Ishikawa (cell line): ENCODE measurements at regions not wholly inside any gene's neighbourhood (a gene's known extent, or its start where the extent isn't known, plus 50 kb on each side); places are given as distances from the start of the nearest gene placed in this dataset.

ENCODE experiments used
- CEBPB ChIP-seq: IDR thresholded peaks from 2 replicates; pipeline ENCODE4 v1.6.1; 2012
- CREB1 ChIP-seq: IDR thresholded peaks from 2 replicates; pipeline ENCODE4 v1.6.1; 2012; ENCODE audit warnings: low read depth
- EGR1 ChIP-seq: IDR thresholded peaks from 2 replicates; pipeline ENCODE4 v1.6.1; 2012
- EP300 ChIP-seq: IDR thresholded peaks from 2 replicates; pipeline ENCODE4 v1.6.1; 2012; ENCODE audit warnings: borderline replicate concordance
- FOXM1 ChIP-seq: IDR thresholded peaks from 2 replicates; pipeline ENCODE4 v1.6.1; 2012; ENCODE audit warnings: low read depth, borderline replicate concordance
- NFIC ChIP-seq: IDR thresholded peaks from 2 replicates; pipeline ENCODE4 v1.6.1; 2012
- RAD21 ChIP-seq: IDR thresholded peaks from 2 replicates; pipeline ENCODE4 v1.6.1; 2012; ENCODE audit warnings: low read depth
- TAF1 ChIP-seq: IDR thresholded peaks from 2 replicates; pipeline ENCODE4 v1.6.1; 2012; ENCODE audit warnings: low read depth, mild to moderate bottlenecking
- TCF12 ChIP-seq: IDR thresholded peaks from 2 replicates; pipeline ENCODE4 v1.6.1; 2012; ENCODE audit warnings: low read depth
- TEAD4 ChIP-seq: IDR thresholded peaks from 2 replicates; pipeline ENCODE4 v1.6.1; 2012
- YY1 ChIP-seq: IDR thresholded peaks from 2 replicates; pipeline ENCODE4 v1.6.1; 2012; ENCODE audit warnings: low read depth
- ZBTB7A ChIP-seq: IDR thresholded peaks from 2 replicates; pipeline ENCODE4 v1.6.1; 2012; ENCODE audit warnings: low read depth
- TF ChIP-seq, protein P1 (sequence below): IDR thresholded peaks from 2 replicates; pipeline ENCODE4 v1.6.1; 2012
- TF ChIP-seq, protein P2 (sequence below): IDR thresholded peaks from 2 replicates; pipeline ENCODE4 v1.6.1; 2012
- TF ChIP-seq, protein P3 (sequence below): IDR thresholded peaks from 2 replicates; pipeline ENCODE4 v1.6.1; 2012; ENCODE audit warnings: low read depth, mild to moderate bottlenecking

DNA sequence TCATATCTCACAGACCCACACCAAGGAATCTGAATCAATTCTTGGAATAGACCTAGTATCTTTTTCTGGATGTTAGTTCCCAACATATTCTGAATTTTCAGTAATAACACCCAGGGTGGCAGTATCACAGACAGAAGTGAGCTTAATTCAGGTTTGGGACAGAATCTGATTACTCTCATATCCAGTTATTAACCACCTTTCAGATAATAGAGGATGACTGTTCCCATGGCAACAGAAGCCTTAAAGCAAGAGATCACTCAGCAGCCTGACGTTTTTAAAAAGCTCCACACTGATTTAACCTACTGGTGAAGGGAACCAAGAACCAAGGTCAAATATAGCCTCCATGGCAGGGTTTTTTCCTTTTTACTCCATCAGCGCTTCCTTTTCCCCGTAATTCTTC lies 68.4 kb downstream of the ACTBL2 start:
- TF ChIP-seq FOXM1 (no peak), TEAD4 (no peak), ZBTB7A (no peak), NFIC (no peak), CREB1 (no peak), TCF12 (no peak), TAF1 (no peak), CEBPB (no peak), RAD21 (no peak), EGR1 (no peak), EP300 (no peak), YY1 (no peak)
- TF ChIP-seq, protein P1, sequence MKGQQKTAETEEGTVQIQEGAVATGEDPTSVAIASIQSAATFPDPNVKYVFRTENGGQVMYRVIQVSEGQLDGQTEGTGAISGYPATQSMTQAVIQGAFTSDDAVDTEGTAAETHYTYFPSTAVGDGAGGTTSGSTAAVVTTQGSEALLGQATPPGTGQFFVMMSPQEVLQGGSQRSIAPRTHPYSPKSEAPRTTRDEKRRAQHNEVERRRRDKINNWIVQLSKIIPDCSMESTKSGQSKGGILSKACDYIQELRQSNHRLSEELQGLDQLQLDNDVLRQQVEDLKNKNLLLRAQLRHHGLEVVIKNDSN = no peak
- TF ChIP-seq, protein P2, sequence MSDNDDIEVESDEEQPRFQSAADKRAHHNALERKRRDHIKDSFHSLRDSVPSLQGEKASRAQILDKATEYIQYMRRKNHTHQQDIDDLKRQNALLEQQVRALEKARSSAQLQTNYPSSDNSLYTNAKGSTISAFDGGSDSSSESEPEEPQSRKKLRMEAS = no peak
- TF ChIP-seq, protein P3, sequence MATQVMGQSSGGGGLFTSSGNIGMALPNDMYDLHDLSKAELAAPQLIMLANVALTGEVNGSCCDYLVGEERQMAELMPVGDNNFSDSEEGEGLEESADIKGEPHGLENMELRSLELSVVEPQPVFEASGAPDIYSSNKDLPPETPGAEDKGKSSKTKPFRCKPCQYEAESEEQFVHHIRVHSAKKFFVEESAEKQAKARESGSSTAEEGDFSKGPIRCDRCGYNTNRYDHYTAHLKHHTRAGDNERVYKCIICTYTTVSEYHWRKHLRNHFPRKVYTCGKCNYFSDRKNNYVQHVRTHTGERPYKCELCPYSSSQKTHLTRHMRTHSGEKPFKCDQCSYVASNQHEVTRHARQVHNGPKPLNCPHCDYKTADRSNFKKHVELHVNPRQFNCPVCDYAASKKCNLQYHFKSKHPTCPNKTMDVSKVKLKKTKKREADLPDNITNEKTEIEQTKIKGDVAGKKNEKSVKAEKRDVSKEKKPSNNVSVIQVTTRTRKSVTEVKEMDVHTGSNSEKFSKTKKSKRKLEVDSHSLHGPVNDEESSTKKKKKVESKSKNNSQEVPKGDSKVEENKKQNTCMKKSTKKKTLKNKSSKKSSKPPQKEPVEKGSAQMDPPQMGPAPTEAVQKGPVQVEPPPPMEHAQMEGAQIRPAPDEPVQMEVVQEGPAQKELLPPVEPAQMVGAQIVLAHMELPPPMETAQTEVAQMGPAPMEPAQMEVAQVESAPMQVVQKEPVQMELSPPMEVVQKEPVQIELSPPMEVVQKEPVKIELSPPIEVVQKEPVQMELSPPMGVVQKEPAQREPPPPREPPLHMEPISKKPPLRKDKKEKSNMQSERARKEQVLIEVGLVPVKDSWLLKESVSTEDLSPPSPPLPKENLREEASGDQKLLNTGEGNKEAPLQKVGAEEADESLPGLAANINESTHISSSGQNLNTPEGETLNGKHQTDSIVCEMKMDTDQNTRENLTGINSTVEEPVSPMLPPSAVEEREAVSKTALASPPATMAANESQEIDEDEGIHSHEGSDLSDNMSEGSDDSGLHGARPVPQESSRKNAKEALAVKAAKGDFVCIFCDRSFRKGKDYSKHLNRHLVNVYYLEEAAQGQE = no peak

DNA sequence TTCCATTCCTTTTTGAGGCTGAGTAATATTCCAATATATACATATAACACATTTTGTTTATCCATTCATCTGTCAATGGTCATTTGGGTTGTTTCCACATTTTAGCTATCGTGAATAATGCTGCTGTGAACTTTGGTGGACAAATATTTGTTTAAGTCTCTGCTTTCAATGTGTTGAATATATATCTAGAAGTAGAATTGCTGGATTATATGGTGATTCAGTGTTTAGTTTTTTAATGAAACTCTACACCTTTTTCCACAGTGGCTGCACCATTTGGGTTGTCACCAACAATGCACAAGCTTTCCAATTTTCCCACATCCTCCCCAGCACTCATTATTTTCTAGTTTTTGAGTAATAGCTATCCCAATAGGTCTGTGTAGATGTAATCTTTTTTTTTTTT lies 69.5 kb downstream of the ACTBL2 start:
- TF ChIP-seq EP300 = no peak
- no peak for TF ChIP-seq EGR1
- TF ChIP-seq CREB1 = no peak
- TF ChIP-seq TEAD4 = no peak
- no peak for TF ChIP-seq CEBPB
- TF ChIP-seq TCF12 = no peak
- no peak for TF ChIP-seq NFIC
- TF ChIP-seq, protein P2 = no peak
- no peak for TF ChIP-seq RAD21
- no peak for TF ChIP-seq TAF1
- TF ChIP-seq, protein P1 = no peak
- TF ChIP-seq, protein P3 = no peak
- no peak for TF ChIP-seq FOXM1
- TF ChIP-seq ZBTB7A = no peak
- no peak for TF ChIP-seq YY1

DNA sequence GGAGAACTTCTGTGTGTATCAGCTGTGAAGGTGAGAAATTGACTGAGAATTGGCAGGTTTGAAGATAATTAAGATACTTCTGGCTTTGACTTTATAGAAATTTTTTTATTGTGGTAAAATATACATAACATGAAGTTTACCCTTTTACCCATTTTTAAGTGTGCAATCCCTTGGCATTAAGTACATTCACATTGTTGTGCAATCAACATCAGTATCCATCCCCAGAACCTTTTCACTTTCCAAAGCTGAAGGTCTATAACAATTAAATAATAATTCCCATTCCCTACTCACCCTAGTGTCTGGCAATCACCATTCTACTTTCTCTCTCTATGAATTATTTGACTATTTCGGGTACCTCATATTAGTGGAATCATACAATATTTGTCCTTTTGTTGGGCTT lies 69.9 kb downstream of the ACTBL2 start:
- TF ChIP-seq EGR1 (no peak), TCF12 (no peak), EP300 (no peak), ZBTB7A (no peak), CEBPB (no peak), YY1 (no peak), NFIC (no peak), FOXM1 (no peak), CREB1 (no peak)
- TF ChIP-seq, protein P3 = no peak

DNA sequence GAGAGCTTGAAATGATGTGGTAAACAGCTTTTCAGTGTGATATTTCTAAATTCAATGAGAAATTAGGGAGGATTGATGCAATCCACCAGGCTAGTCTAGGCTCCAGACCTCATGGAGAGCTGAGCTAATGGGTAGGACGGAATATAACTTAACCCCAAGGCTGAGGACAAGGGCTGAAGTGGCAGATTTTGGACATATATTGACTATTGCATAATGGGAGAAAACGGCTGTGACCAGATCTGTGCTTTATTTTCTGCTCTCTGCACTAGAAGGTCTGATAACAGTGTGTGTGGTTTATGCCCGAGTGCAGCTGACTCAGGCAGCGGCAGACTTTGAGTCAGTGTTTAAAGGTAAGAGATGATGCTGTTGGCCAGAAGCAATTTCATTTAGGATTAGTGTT lies 70.6 kb downstream of the ACTBL2 start:
- TF ChIP-seq EP300 = no peak
- no peak for TF ChIP-seq TEAD4
- TF ChIP-seq, protein P3 = no peak
- no peak for TF ChIP-seq YY1
- TF ChIP-seq EGR1 = no peak
- TF ChIP-seq, protein P2 = no peak
- no peak for TF ChIP-seq RAD21
- no peak for TF ChIP-seq CREB1
- no peak for TF ChIP-seq FOXM1
- no peak for TF ChIP-seq ZBTB7A
- TF ChIP-seq TCF12 = no peak
- no peak for TF ChIP-seq CEBPB
- TF ChIP-seq, protein P1 = no peak
- TF ChIP-seq TAF1 = no peak
- no peak for TF ChIP-seq NFIC
